ENCODE measurements at regions not wholly inside any gene's neighbourhood (a gene's known extent, or its start where the extent isn't known, plus 50 kb on each side); places are given as distances from the start of the nearest gene placed in this dataset.
A peak's percentile ranks its signal among the peaks of the same experiment; 100 is the strongest.
"Not testable (repeated sequence)": the region's sequence is repeated elsewhere in the genome, so short reads cannot be mapped to it uniquely, and the experiment has no call there.

DNA sequence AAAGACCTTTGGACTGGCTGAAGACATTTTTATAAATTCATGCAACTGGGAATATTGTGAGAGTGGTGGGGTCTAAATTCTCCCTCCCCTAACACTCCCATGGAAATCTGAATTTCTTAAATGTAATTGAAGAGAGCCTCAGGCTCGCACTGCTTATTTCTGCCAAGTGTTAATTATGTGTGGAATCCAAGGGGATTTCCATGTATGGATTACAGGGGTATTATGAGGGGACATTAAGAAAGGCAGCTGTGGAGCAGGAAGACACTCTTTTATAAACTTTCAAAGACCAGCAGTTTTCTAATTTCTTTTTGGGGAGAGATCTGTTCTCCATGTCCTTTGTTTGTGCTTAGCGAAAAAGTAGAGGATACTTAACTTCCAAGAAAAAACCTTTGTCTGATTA lies 152.1 kb upstream of the TBL1XR1 start:
- Histone ChIP-seq H3K36me3 (ENCODE audit: insufficient read depth, low read length) (no peaks in the 10 kb centered on the region), H3K27ac (ENCODE audit: low read depth, low read length) (no peak overlapping the region), H3K9me3 (ENCODE audit: insufficient read depth, low read depth, low read length) (no peaks in the 10 kb centered on the region), H3K4me3 (ENCODE audit: low read length) (no peak overlapping the region), H3K27me3 (ENCODE audit: insufficient read depth, low read length) (peaks cover 46% of the 10 kb centered on the region), H3K4me1 (ENCODE audit: insufficient read depth, low read length) (peaks cover 25% of the 10 kb centered on the region), H3K9ac (ENCODE audit: low read depth, low read length) (no peak overlapping the region)
- WGBS, result 69% methylated on average over 1 of the region's 2 CpGs

DNA sequence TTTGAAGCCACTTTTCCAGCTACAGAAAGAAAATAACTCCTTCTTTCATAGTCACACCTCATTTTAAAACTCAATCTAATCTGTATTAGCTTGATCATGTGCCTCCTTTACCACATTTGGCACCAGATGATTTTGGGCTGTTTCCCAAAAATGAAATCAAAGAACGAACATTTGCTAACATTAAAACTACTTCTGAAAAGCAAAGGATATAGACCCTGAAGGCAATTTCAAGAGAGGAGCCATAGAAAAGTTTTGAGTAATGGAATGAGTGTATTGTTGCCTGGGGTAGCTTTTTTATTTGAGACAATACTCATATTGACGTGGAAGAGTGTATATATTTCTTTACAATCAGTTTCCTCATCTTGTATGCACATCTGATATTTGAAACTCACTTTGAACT lies 152.8 kb upstream of the TBL1XR1 start:
- Histone ChIP-seq H3K4me3 (ENCODE audit: low read length) (no peak overlapping the region), H3K9me3 (ENCODE audit: insufficient read depth, low read depth, low read length) (no peaks in the 10 kb centered on the region), H3K27ac (ENCODE audit: low read depth, low read length) (no peak overlapping the region), H3K27me3 (ENCODE audit: insufficient read depth, low read length) (peaks cover 40% of the 10 kb centered on the region), H3K9ac (ENCODE audit: low read depth, low read length) (no peak overlapping the region), H3K36me3 (ENCODE audit: insufficient read depth, low read length) (no peaks in the 10 kb centered on the region), H3K4me1 (ENCODE audit: insufficient read depth, low read length) (peaks cover 20% of the 10 kb centered on the region)
- WGBS, result 100% methylated on average over 1 of the region's 2 CpGs

DNA sequence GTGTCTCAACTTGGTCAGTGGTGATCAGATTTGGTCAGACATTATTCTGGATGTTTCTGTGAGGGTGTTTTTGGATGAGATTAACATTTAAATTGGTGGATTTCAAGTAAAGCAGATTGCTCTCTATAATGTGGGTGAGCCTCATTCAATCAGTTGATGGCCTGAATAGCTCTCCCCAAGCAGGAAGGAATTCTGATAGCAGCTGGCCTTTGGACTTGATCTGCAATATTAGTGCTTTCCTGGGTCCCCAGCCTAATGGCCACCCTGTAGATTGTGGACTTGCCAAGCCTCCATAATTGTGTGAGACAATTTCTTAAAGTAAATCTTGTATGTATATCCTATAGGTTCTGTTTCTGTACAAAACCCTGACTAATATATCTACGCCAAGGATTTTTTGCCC lies 153.9 kb upstream of the TBL1XR1 start:
- 97% methylated on average over 1 of the region's 1 CpG for WGBS
- Histone ChIP-seq H3K4me1 (ENCODE audit: insufficient read depth, low read length) (peaks cover 9% of the 10 kb centered on the region), H3K4me3 (ENCODE audit: low read length) (no peak overlapping the region), H3K9me3 (ENCODE audit: insufficient read depth, low read depth, low read length) (no peaks in the 10 kb centered on the region), H3K27ac (ENCODE audit: low read depth, low read length) (no peak overlapping the region), H3K9ac (ENCODE audit: low read depth, low read length) (no peak overlapping the region), H3K36me3 (ENCODE audit: insufficient read depth, low read length) (no peaks in the 10 kb centered on the region), H3K27me3 (ENCODE audit: insufficient read depth, low read length) (peaks cover 31% of the 10 kb centered on the region)

DNA sequence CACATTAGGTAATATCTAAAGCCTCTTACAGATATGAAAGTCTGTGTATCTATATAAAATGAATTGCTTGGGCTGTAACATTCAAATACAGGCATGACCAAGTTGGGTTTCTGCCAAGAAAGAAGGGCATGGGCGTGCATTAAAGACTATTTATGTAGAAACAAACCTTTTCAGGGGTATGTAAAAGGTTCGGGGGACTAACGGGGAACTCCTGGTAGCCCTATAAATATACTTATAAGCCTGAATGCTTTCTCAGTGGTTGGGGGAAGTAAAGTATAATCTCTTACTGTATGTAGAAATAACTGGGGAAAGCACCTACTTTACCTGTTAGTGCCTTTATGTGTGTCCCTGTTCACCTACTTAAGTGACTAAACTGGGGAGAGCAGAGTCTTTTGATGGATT lies 154.5 kb upstream of the TBL1XR1 start:
- Histone ChIP-seq H3K36me3 (ENCODE audit: insufficient read depth, low read length) (no peaks in the 10 kb centered on the region), H3K4me3 (ENCODE audit: low read length) (no peak overlapping the region), H3K9me3 (ENCODE audit: insufficient read depth, low read depth, low read length) (no peaks in the 10 kb centered on the region), H3K9ac (ENCODE audit: low read depth, low read length) (no peak overlapping the region), H3K27ac (ENCODE audit: low read depth, low read length) (no peak overlapping the region), H3K4me1 (ENCODE audit: insufficient read depth, low read length) (peaks cover 4% of the 10 kb centered on the region; the same call in 1 of the 2 replicates), H3K27me3 (ENCODE audit: insufficient read depth, low read length) (peaks cover 26% of the 10 kb centered on the region)
- 100% methylated on average over 3 of the region's 3 CpGs for WGBS

DNA sequence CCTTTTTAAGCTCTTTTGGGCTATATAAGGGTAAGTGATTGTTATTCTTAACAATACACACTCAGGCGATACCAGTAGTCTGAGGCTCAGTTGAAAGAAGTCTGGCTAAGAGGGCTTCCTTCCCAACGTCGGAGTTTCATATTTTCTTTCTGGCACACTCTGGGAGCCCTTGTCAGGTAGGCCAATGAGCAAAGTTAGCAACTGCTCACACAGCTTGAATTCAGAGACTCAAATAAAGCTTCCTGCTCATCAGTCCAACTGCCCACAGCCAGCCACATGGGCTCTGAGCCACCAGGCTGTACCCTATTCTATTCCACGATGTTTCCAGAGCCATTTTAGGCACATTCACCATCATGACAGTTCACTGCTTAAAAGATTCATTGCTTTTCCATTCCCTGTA lies 155.1 kb upstream of the TBL1XR1 start:
- Histone ChIP-seq H3K27me3 (ENCODE audit: insufficient read depth, low read length) (peaks cover 19% of the 10 kb centered on the region), H3K9me3 (ENCODE audit: insufficient read depth, low read depth, low read length) (no peaks in the 10 kb centered on the region), H3K36me3 (ENCODE audit: insufficient read depth, low read length) (no peaks in the 10 kb centered on the region), H3K27ac (ENCODE audit: low read depth, low read length) (no peak overlapping the region), H3K9ac (ENCODE audit: low read depth, low read length) (no peak overlapping the region), H3K4me3 (ENCODE audit: low read length) (no peak overlapping the region), H3K4me1 (ENCODE audit: insufficient read depth, low read length) (peaks cover 5% of the 10 kb centered on the region)
- 89% methylated on average over 4 of the region's 4 CpGs for WGBS

DNA sequence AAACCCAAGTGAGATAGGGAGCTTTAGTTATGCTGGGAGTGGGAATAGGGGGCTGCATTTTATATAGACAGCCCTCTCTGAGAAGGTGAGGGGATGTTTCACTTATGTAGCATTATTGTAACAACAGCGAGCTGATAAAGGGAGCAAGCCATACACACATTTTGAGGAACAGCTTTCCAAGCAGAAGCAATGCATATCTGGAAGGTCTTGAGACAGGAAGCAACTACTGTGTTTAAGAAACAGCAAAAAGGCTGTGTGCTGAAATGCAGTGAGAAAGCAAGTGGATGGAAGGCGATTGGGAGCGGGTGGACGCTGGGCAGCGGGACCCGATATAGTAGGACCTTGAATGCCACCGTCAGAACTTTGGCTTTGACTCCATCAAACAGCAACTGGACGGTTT lies 155.9 kb upstream of the TBL1XR1 start:
- no peak overlapping the region for H3K4me3 ChIP-seq (ENCODE audit: low read length)
- H3K9ac ChIP-seq (ENCODE audit: low read depth, low read length), result no peak overlapping the region
- 95% methylated on average over 8 of the region's 8 CpGs for WGBS
- H3K9me3 ChIP-seq (ENCODE audit: insufficient read depth, low read depth, low read length), result no peaks in the 10 kb centered on the region
- H3K4me1 ChIP-seq (ENCODE audit: insufficient read depth, low read length), result peaks cover 12% of the 10 kb centered on the region
- H3K27ac ChIP-seq (ENCODE audit: low read depth, low read length), result no peak overlapping the region
- peaks cover 12% of the 10 kb centered on the region for H3K27me3 ChIP-seq (ENCODE audit: insufficient read depth, low read length)
- H3K36me3 ChIP-seq (ENCODE audit: insufficient read depth, low read length), result no peaks in the 10 kb centered on the region

- H3K4me3 ChIP-seq (ENCODE audit: low read length); H3K36me3 ChIP-seq (ENCODE audit: insufficient read depth, low read length); H3K27ac ChIP-seq (ENCODE audit: low read depth, low read length); H3K9ac ChIP-seq (ENCODE audit: low read depth, low read length); H3K27me3 ChIP-seq (ENCODE audit: insufficient read depth, low read length); H3K9me3 ChIP-seq (ENCODE audit: insufficient read depth, low read depth, low read length): not testable (repeated sequence)
- peaks cover 18% of the 10 kb centered on the region for H3K4me1 ChIP-seq (ENCODE audit: insufficient read depth, low read length)
- 93% methylated on average over 3 of the region's 3 CpGs for WGBS
Observed at GRCh38 chr3:177353879-177354278, 156.6 kb upstream of the TBL1XR1 start.

DNA sequence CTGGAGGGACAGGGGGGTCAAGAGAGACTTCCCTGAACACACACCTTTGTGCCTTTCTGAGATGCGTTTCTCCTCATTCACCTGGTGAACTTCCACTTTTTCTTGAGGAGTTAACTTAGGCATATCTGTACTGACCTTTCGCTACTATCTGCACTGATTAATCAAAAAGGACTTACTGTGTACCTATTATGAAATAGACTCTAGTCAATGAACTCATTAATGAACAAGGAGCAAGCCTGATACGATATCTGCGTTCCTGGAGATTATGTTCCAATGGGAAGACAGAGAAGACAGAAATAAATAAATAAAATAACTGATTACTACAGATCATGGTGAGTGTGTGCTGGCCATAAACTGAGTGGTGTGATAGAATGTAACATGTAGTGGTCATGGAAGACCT lies 157.2 kb upstream of the TBL1XR1 start:
- H3K4me1 ChIP-seq (ENCODE audit: insufficient read depth, low read length), result peaks cover 24% of the 10 kb centered on the region
- no peak overlapping the region for H3K27ac ChIP-seq (ENCODE audit: low read depth, low read length)
- WGBS, result 89% methylated on average over 2 of the region's 4 CpGs

GRCh38 chr3:177356113-177356512 lies 158.8 kb upstream of the TBL1XR1 start:
- Histone ChIP-seq H3K9ac (ENCODE audit: low read depth, low read length) (no peak overlapping the region), H3K27ac (ENCODE audit: low read depth, low read length) (no peak overlapping the region), H3K27me3 (ENCODE audit: insufficient read depth, low read length) (no peaks in the 10 kb centered on the region), H3K36me3 (ENCODE audit: insufficient read depth, low read length) (no peaks in the 10 kb centered on the region), H3K9me3 (ENCODE audit: insufficient read depth, low read depth, low read length) (no peaks in the 10 kb centered on the region), H3K4me3 (ENCODE audit: low read length) (no peak overlapping the region), H3K4me1 (ENCODE audit: insufficient read depth, low read length) (peaks cover 35% of the 10 kb centered on the region)
- WGBS, result 98% methylated on average over 1 of the region's 3 CpGs

More for the DNA sequence above, 157.2 kb upstream of the TBL1XR1 start:
- Histone ChIP-seq H3K9me3 (ENCODE audit: insufficient read depth, low read depth, low read length) (no peaks in the 10 kb centered on the region), H3K4me3 (ENCODE audit: low read length) (no peak overlapping the region), H3K27me3 (ENCODE audit: insufficient read depth, low read length) (peaks cover under 1% of the 10 kb centered on the region; the same call in 1 of the 2 replicates), H3K36me3 (ENCODE audit: insufficient read depth, low read length) (no peaks in the 10 kb centered on the region), H3K9ac (ENCODE audit: low read depth, low read length) (no peak overlapping the region)

DNA sequence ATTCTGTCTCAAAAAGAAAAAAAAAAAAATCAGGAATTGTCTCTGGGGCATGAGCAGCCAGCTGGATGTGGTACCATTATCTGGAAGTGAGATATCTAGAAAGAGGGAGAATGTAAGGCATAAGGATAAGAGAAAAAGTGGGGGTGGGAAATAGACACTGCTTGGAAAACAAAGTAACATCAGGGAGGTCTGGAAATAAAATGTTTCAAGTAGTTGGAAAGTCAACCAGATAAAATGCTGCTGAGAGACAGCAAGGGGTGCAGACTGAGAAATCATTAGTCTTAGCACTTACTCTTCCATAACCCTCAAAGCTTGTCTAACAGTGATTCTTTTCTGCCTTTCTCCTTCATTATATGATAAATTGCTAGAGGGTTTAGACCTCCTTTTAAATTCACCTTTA lies 159.7 kb upstream of the TBL1XR1 start:
- peaks cover 39% of the 10 kb centered on the region for H3K4me1 ChIP-seq (ENCODE audit: insufficient read depth, low read length)

GRCh38 chr3:177357352-177358090 lies 160.2 kb upstream of the TBL1XR1 start:
- peak overlapping the region; percentile 31 for H3K4me3 ChIP-seq (ENCODE audit: low read length)
- peaks cover 39% of the 10 kb centered on the region for H3K4me1 ChIP-seq (ENCODE audit: insufficient read depth, low read length)
- peak overlapping the region; percentile 43; the same call in 1 of the 2 replicates for H3K9ac ChIP-seq (ENCODE audit: low read depth, low read length)
- WGBS, result 32% methylated on average over 4 of the region's 5 CpGs
- H3K27me3 ChIP-seq (ENCODE audit: insufficient read depth, low read length), result no peaks in the 10 kb centered on the region
- peak overlapping the region; percentile 94 for H3K27ac ChIP-seq (ENCODE audit: low read depth, low read length)
- no peaks in the 10 kb centered on the region for H3K36me3 ChIP-seq (ENCODE audit: insufficient read depth, low read length)
- H3K9me3 ChIP-seq (ENCODE audit: insufficient read depth, low read depth, low read length), result no peaks in the 10 kb centered on the region

More for the DNA sequence above, 159.7 kb upstream of the TBL1XR1 start:
- Histone ChIP-seq H3K4me3 (ENCODE audit: low read length) (no peak overlapping the region), H3K27ac (ENCODE audit: low read depth, low read length) (peak overlapping the region; percentile 94), H3K9me3 (ENCODE audit: insufficient read depth, low read depth, low read length) (no peaks in the 10 kb centered on the region), H3K27me3 (ENCODE audit: insufficient read depth, low read length) (no peaks in the 10 kb centered on the region), H3K36me3 (ENCODE audit: insufficient read depth, low read length) (no peaks in the 10 kb centered on the region), H3K9ac (ENCODE audit: low read depth, low read length) (peak overlapping the region; percentile 43; the same call in 1 of the 2 replicates)

Data from HUES64 (cell line).